ENCODE measurements at regions not wholly inside any gene's neighbourhood (a gene's known extent, or its start where the extent isn't known, plus 50 kb on each side); places are given as distances from the start of the nearest gene placed in this dataset.

- no peaks in the 10 kb centered on the region for H3K9me3 ChIP-seq (ENCODE audit: low read depth)
- no peak for TF ChIP-seq EZH2 (IDR thresholded peaks at IDR 0.05; ENCODE audit: insufficient read depth, poor library complexity, severe bottlenecking)
- no peak for TF ChIP-seq EZH2phosphoT487 (IDR thresholded peaks at IDR 0.05; ENCODE audit: insufficient read depth, low read depth)
- no peak overlapping the region for H2AFZ ChIP-seq
- DNase-seq, result no peak
- no peaks in the 10 kb centered on the region for H4K20me1 ChIP-seq (ENCODE audit: insufficient read depth)
- H3F3A ChIP-seq (ENCODE audit: insufficient read depth), result 0 out of 2 replicates have a peak, but pooled peaks cover 10% of the 10 kb centered on the region
- H3K79me2 ChIP-seq (ENCODE audit: insufficient read depth), result no peaks in the 10 kb centered on the region
- H3K9ac ChIP-seq, result no peak overlapping the region
- H3K27ac ChIP-seq, result no peak overlapping the region
- in situ Hi-C loops (cut with MboI), result no loop called here
- no peaks in the 10 kb centered on the region for H3K4me1 ChIP-seq (ENCODE audit: insufficient read depth)
- no peak overlapping the region for H3K4me3 ChIP-seq
- no peaks in the 10 kb centered on the region for H3K36me3 ChIP-seq (ENCODE audit: low read depth)
- H3K9me2 ChIP-seq (ENCODE audit: insufficient read depth), result no peaks in the 10 kb centered on the region
- H3K4me2 ChIP-seq (ENCODE audit: unreplicated experiment), result no peak overlapping the region
- no peaks in the 10 kb centered on the region for H3K27me3 ChIP-seq (replicated peaks; ENCODE audit: insufficient read depth)
Observed at GRCh38 chr2:150863691-150864090, 376.2 kb upstream of the RND3 start.

- H3K4me1 ChIP-seq (ENCODE audit: insufficient read depth), result 0 out of 2 replicates have a peak, but pooled peaks cover 8% of the 10 kb centered on the region
- H3K27ac ChIP-seq, result no peak overlapping the region
- H3F3A ChIP-seq (ENCODE audit: insufficient read depth), result 0 out of 2 replicates have a peak, but pooled peaks cover 7% of the 10 kb centered on the region
- H3K9me2 ChIP-seq (ENCODE audit: insufficient read depth), result no peaks in the 10 kb centered on the region
- in situ Hi-C loops (cut with MboI), result no loop called here
- no peaks in the 10 kb centered on the region for H3K9me3 ChIP-seq (ENCODE audit: low read depth)
- H2AFZ ChIP-seq, result no peak overlapping the region
- H4K20me1 ChIP-seq (ENCODE audit: insufficient read depth), result no peaks in the 10 kb centered on the region
- H3K79me2 ChIP-seq (ENCODE audit: insufficient read depth), result no peaks in the 10 kb centered on the region
- DNase-seq, result no peak
- H3K4me2 ChIP-seq (ENCODE audit: unreplicated experiment), result no peak overlapping the region
- H3K4me3 ChIP-seq, result no peak overlapping the region
- no peak for TF ChIP-seq EZH2phosphoT487 (IDR thresholded peaks at IDR 0.05; ENCODE audit: insufficient read depth, low read depth)
- TF ChIP-seq EZH2 (IDR thresholded peaks at IDR 0.05; ENCODE audit: insufficient read depth, poor library complexity, severe bottlenecking), result no peak
- no peak overlapping the region for H3K9ac ChIP-seq
- WGBS, 2 experiments (ENCODE audit: low coverage in 1 of 2, low lambda C conversion rate in 2 of 2, missing lambda C conversion rate in 2 of 2), result 71 to 72% methylated on average over 3 of the region's 3 CpGs
- no peaks in the 10 kb centered on the region for H3K27me3 ChIP-seq (replicated peaks; ENCODE audit: insufficient read depth)
- H3K36me3 ChIP-seq (ENCODE audit: low read depth), result no peaks in the 10 kb centered on the region
Observed at GRCh38 chr2:150860301-150860700, 372.8 kb upstream of the RND3 start.

GRCh38 chr2:150859877-150860276 is 372.4 kb upstream of the RND3 start:
- Histone ChIP-seq H3K4me2 (ENCODE audit: unreplicated experiment) (no peak overlapping the region), H3K4me1 (ENCODE audit: insufficient read depth) (0 out of 2 replicates have a peak, but pooled peaks cover 8% of the 10 kb centered on the region), H3K27me3 (replicated peaks; ENCODE audit: insufficient read depth) (no peaks in the 10 kb centered on the region), H3K9me3 (ENCODE audit: low read depth) (no peaks in the 10 kb centered on the region), H3K27ac (no peak overlapping the region), H3K9me2 (ENCODE audit: insufficient read depth) (no peaks in the 10 kb centered on the region), H3F3A (ENCODE audit: insufficient read depth) (0 out of 2 replicates have a peak, but pooled peaks cover 7% of the 10 kb centered on the region), H4K20me1 (ENCODE audit: insufficient read depth) (no peaks in the 10 kb centered on the region), H3K79me2 (ENCODE audit: insufficient read depth) (no peaks in the 10 kb centered on the region), H3K36me3 (ENCODE audit: low read depth) (no peaks in the 10 kb centered on the region), H3K4me3 (no peak overlapping the region), H3K9ac (no peak overlapping the region), H2AFZ (no peak overlapping the region)
- no peak for TF ChIP-seq EZH2 (IDR thresholded peaks at IDR 0.05; ENCODE audit: insufficient read depth, poor library complexity, severe bottlenecking)
- TF ChIP-seq EZH2phosphoT487 (IDR thresholded peaks at IDR 0.05; ENCODE audit: insufficient read depth, low read depth), result no peak
- in situ Hi-C loops (cut with MboI), result no loop called here
- no peak for DNase-seq

GRCh38 chr2:150859162-150859561 is 371.7 kb upstream of the RND3 start:
- H3K79me2 ChIP-seq (ENCODE audit: insufficient read depth), result no peaks in the 10 kb centered on the region
- no peak overlapping the region for H3K4me2 ChIP-seq (ENCODE audit: unreplicated experiment)
- H3K27me3 ChIP-seq (replicated peaks; ENCODE audit: insufficient read depth), result no peaks in the 10 kb centered on the region
- 0 out of 2 replicates have a peak, but pooled peaks cover 7% of the 10 kb centered on the region for H3F3A ChIP-seq (ENCODE audit: insufficient read depth)
- no peak overlapping the region for H2AFZ ChIP-seq
- no peak overlapping the region for H3K9ac ChIP-seq
- DNase-seq, result no peak
- H3K4me1 ChIP-seq (ENCODE audit: insufficient read depth), result 0 out of 2 replicates have a peak, but pooled peaks cover 8% of the 10 kb centered on the region
- no peak overlapping the region for H3K27ac ChIP-seq
- no peaks in the 10 kb centered on the region for H3K36me3 ChIP-seq (ENCODE audit: low read depth)
- in situ Hi-C loops (cut with MboI), result no loop called here
- H3K4me3 ChIP-seq, result no peak overlapping the region
- H4K20me1 ChIP-seq (ENCODE audit: insufficient read depth), result no peaks in the 10 kb centered on the region
- H3K9me2 ChIP-seq (ENCODE audit: insufficient read depth), result no peaks in the 10 kb centered on the region
- no peak for TF ChIP-seq EZH2phosphoT487 (IDR thresholded peaks at IDR 0.05; ENCODE audit: insufficient read depth, low read depth)
- no peak for TF ChIP-seq EZH2 (IDR thresholded peaks at IDR 0.05; ENCODE audit: insufficient read depth, poor library complexity, severe bottlenecking)
- H3K9me3 ChIP-seq (ENCODE audit: low read depth), result no peaks in the 10 kb centered on the region
- WGBS, 2 experiments (ENCODE audit: low coverage in 1 of 2, low lambda C conversion rate in 2 of 2, missing lambda C conversion rate in 2 of 2), result 88 to 100% methylated on average over 1 of the region's 1 CpG

- 96 to 97% methylated on average over 5 of the region's 5 CpGs for WGBS, 2 experiments (ENCODE audit: low coverage in 1 of 2, low lambda C conversion rate in 2 of 2, missing lambda C conversion rate in 2 of 2)
- no peak overlapping the region for H3K9ac ChIP-seq
- H3K9me2 ChIP-seq (ENCODE audit: insufficient read depth), result no peaks in the 10 kb centered on the region
- no peak overlapping the region for H3K27ac ChIP-seq
- in situ Hi-C loops (cut with MboI), result no loop called here
- H3K4me3 ChIP-seq, result no peak overlapping the region
- no peaks in the 10 kb centered on the region for H3K36me3 ChIP-seq (ENCODE audit: low read depth)
- H4K20me1 ChIP-seq (ENCODE audit: insufficient read depth), result no peaks in the 10 kb centered on the region
- H3F3A ChIP-seq (ENCODE audit: insufficient read depth), result 0 out of 2 replicates have a peak, but pooled peaks cover 7% of the 10 kb centered on the region
- no peak overlapping the region for H2AFZ ChIP-seq
- DNase-seq, result no peak
- no peaks in the 10 kb centered on the region for H3K79me2 ChIP-seq (ENCODE audit: insufficient read depth)
- no peaks in the 10 kb centered on the region for H3K27me3 ChIP-seq (replicated peaks; ENCODE audit: insufficient read depth)
- no peak for TF ChIP-seq EZH2phosphoT487 (IDR thresholded peaks at IDR 0.05; ENCODE audit: insufficient read depth, low read depth)
- no peak for TF ChIP-seq EZH2 (IDR thresholded peaks at IDR 0.05; ENCODE audit: insufficient read depth, poor library complexity, severe bottlenecking)
- 0 out of 2 replicates have a peak, but pooled peaks cover 8% of the 10 kb centered on the region for H3K4me1 ChIP-seq (ENCODE audit: insufficient read depth)
- H3K9me3 ChIP-seq (ENCODE audit: low read depth), result no peaks in the 10 kb centered on the region
- no peak overlapping the region for H3K4me2 ChIP-seq (ENCODE audit: unreplicated experiment)
Observed at GRCh38 chr2:150858382-150858781, 370.9 kb upstream of the RND3 start.
